ENCODE measurements at regions not wholly inside any gene's neighbourhood (a gene's known extent, or its start where the extent isn't known, plus 50 kb on each side); places are given as distances from the start of the nearest gene placed in this dataset.

GRCh38 chr5:15326471-15326870 is 173.5 kb upstream of the FBXL7 start (continued):
- TF ChIP-seq NR2C1 (IDR thresholded peaks at IDR 0.05) (no peak), CEBPZ (IDR thresholded peaks at IDR 0.05; ENCODE audit: low read depth, low read length) (no peak), CREB1 (IDR thresholded peaks at IDR 0.05; ENCODE audit: low read depth) (no peak)

- no peaks in the 10 kb centered on the region for H3K9me3 ChIP-seq (replicated peaks; ENCODE audit: control insufficient read depth, insufficient read depth, low read length)
- no peak for DNase-seq (ENCODE audit: low read depth, low spot score)
- no peaks in the 10 kb centered on the region for H3K79me2 ChIP-seq (ENCODE audit: control insufficient read depth, insufficient read depth, low read length)
- no peak overlapping the region for H3K9ac ChIP-seq (ENCODE audit: control insufficient read depth, insufficient read depth, low read length)
- no peak overlapping the region for H3K4me3 ChIP-seq
- RAD21 ChIA-PET (ENCODE audit: unreplicated experiment), result no interaction called here
- FAIRE-seq, result no peak
- no peak overlapping the region for H3K27ac ChIP-seq (ENCODE audit: control insufficient read depth, insufficient read depth)
- SMC1A ChIA-PET (ENCODE audit: uncharacterized antibody, unreplicated experiment), result no interaction called here
- CTCF ChIA-PET, result no interaction called here
- in situ Hi-C loops (cut with MboI) (no loop called here), intact Hi-C loops (cut with micrococcal nuclease; ENCODE audit: unreplicated experiment) (no loop called here)
- H3K4me2 ChIP-seq (ENCODE audit: control insufficient read depth, insufficient read depth), result no peak overlapping the region
- no peaks in the 10 kb centered on the region for H4K20me1 ChIP-seq (ENCODE audit: control insufficient read depth, insufficient read depth)
- POLR2A ChIA-PET, result no interaction called here
- ATAC-seq, result no peak
- BruUV-seq (replicated peaks), result no TSS peak
- no peak overlapping the region for H2AFZ ChIP-seq (ENCODE audit: control insufficient read depth, low read depth, low read length)
- no peaks in the 10 kb centered on the region for H3K4me1 ChIP-seq (ENCODE audit: control insufficient read depth, insufficient read depth, low read length)
- H3K36me3 ChIP-seq (ENCODE audit: control insufficient read depth in 2 of 2, insufficient read depth in 2 of 2, low read length in 1 of 2), result no peaks in the 10 kb centered on the region
- no peaks in the 10 kb centered on the region for H3K27me3 ChIP-seq (replicated peaks in 1 of 2; ENCODE audit: control insufficient read depth in 2 of 2, insufficient read depth in 2 of 2, low read length in 1 of 2)
- TF ChIP-seq ATF3 (IDR thresholded peaks at IDR 0.05; ENCODE audit: borderline replicate concordance, extremely low read depth, low read depth, low read length) (no peak), HDGF (IDR thresholded peaks at IDR 0.05) (no peak), STAT3 (IDR thresholded peaks at IDR 0.05; ENCODE audit: low read depth, low read length) (no peak), NKRF (conservative IDR thresholded peaks at IDR 0.05) (no peak), CTCF (IDR thresholded peaks at IDR 0.05 in 2 of 3, conservative IDR thresholded peaks at IDR 0.05 in 1 of 3; ENCODE audit: control insufficient read depth in 2 of 3, extremely low read depth in 1 of 3, insufficient read depth in 1 of 3, low read depth in 3 of 3, low read length in 3 of 3) (no peak), BHLHE40 (IDR thresholded peaks at IDR 0.05; ENCODE audit: borderline replicate concordance in 1 of 2, low read depth in 2 of 2, low read length in 1 of 2) (no peak), E2F4 (IDR thresholded peaks at IDR 0.05; ENCODE audit: low read depth, low read length) (no peak), SKIL (IDR thresholded peaks at IDR 0.05; ENCODE audit: low read depth, poor library complexity, severe bottlenecking) (no peak)
These were observed 177.6 kb upstream of the FBXL7 start for GRCh38 chr5:15322421-15322820.
